ENCODE measurements at regions not wholly inside any gene's neighbourhood (a gene's known extent, or its start where the extent isn't known, plus 50 kb on each side); places are given as distances from the start of the nearest gene placed in this dataset.

- Histone ChIP-seq H3K4me1 (ENCODE audit: insufficient read depth, low read length, poor library complexity, severe bottlenecking) (peaks cover 13% of the 10 kb centered on the region), H3K4me3 (ENCODE audit: low read depth, low read length, poor library complexity, severe bottlenecking) (no peak overlapping the region), H3K9me3 (ENCODE audit: low read depth, low read length, poor library complexity, severe bottlenecking) (no peaks in the 10 kb centered on the region), H3K36me3 (ENCODE audit: insufficient read depth, low read length, poor library complexity, severe bottlenecking) (no peaks in the 10 kb centered on the region), H3K27me3 (replicated peaks; ENCODE audit: insufficient read depth, low read depth, low read length, poor library complexity) (no peaks in the 10 kb centered on the region), H3K27ac (ENCODE audit: low read depth, low read length, poor library complexity, severe bottlenecking) (no peak overlapping the region)
- CTCF ChIA-PET: no interaction called here
- intact Hi-C loops (cut with micrococcal nuclease; ENCODE audit: unreplicated experiment): no loop called here
- TF ChIP-seq, protein P1, sequence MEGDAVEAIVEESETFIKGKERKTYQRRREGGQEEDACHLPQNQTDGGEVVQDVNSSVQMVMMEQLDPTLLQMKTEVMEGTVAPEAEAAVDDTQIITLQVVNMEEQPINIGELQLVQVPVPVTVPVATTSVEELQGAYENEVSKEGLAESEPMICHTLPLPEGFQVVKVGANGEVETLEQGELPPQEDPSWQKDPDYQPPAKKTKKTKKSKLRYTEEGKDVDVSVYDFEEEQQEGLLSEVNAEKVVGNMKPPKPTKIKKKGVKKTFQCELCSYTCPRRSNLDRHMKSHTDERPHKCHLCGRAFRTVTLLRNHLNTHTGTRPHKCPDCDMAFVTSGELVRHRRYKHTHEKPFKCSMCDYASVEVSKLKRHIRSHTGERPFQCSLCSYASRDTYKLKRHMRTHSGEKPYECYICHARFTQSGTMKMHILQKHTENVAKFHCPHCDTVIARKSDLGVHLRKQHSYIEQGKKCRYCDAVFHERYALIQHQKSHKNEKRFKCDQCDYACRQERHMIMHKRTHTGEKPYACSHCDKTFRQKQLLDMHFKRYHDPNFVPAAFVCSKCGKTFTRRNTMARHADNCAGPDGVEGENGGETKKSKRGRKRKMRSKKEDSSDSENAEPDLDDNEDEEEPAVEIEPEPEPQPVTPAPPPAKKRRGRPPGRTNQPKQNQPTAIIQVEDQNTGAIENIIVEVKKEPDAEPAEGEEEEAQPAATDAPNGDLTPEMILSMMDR (conservative IDR thresholded peaks at IDR 0.05; ENCODE audit: low read depth, low read length): no peak
- TF ChIP-seq EZH2 (IDR thresholded peaks at IDR 0.05; ENCODE audit: borderline replicate concordance, low read depth, low read length, poor library complexity, severe bottlenecking): no peak
- DNase-seq (ENCODE audit: low spot score): no peak
- POLR2A ChIA-PET (ENCODE audit: low non-redundant PET): interaction anchor here (0.7 kb wide), 1 partner anchor 1341 kb away, joined by 4 read pairs; no protein-coding TSS in a partner anchor
- BruUV-seq (replicated peaks): no TSS peak
Measured at GRCh38 chr7:15845461-15845860, 159.0 kb upstream of the MEOX2 start.

GRCh38 chr7:15839416-15840100 is 153.1 kb upstream of the MEOX2 start:
- peak; percentile 97 for DNase-seq (ENCODE audit: low spot score)
- no peaks in the 10 kb centered on the region for H3K36me3 ChIP-seq (ENCODE audit: insufficient read depth, low read length, poor library complexity, severe bottlenecking)
- H3K27me3 ChIP-seq (replicated peaks; ENCODE audit: insufficient read depth, low read depth, low read length, poor library complexity): no peaks in the 10 kb centered on the region
- ChIA-PET CTCF (no interaction called here), POLR2A (ENCODE audit: low non-redundant PET) (no interaction called here)
- intact Hi-C loops (cut with micrococcal nuclease; ENCODE audit: unreplicated experiment): no loop called here
- peaks cover 40% of the 10 kb centered on the region for H3K4me1 ChIP-seq (ENCODE audit: insufficient read depth, low read length, poor library complexity, severe bottlenecking)
- peak overlapping the region; percentile 86 for H3K27ac ChIP-seq (ENCODE audit: low read depth, low read length, poor library complexity, severe bottlenecking)
- BruUV-seq (replicated peaks): TSS peak; percentile 97
- no peak for TF ChIP-seq EZH2 (IDR thresholded peaks at IDR 0.05; ENCODE audit: borderline replicate concordance, low read depth, low read length, poor library complexity, severe bottlenecking)
- TF ChIP-seq, protein P1 (conservative IDR thresholded peaks at IDR 0.05; ENCODE audit: low read depth, low read length): no peak
- H3K4me3 ChIP-seq (ENCODE audit: low read depth, low read length, poor library complexity, severe bottlenecking): peak overlapping the region; percentile 33
- no peaks in the 10 kb centered on the region for H3K9me3 ChIP-seq (ENCODE audit: low read depth, low read length, poor library complexity, severe bottlenecking)

DNA sequence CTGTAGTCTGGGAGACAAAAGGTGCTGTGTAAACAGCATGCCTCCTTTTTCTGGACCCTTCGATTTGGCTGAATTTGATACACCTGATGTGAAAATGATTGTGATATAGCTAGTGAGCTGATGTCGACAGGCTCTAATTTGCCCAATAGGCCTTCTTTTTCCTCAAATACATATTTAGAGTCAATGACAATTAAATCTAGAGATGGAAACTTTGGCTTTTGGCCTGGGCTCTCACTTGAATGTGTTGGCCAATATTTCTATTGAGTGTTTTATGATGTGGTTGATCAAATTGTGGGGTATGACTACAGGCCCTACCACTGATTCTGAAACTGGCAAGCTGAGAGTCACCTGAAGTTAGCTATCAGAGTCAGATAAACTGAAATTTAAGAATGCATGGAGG is 151.8 kb upstream of the MEOX2 start:
- no peak for TF ChIP-seq EZH2 (IDR thresholded peaks at IDR 0.05; ENCODE audit: borderline replicate concordance, low read depth, low read length, poor library complexity, severe bottlenecking)
- TF ChIP-seq, protein P1 (conservative IDR thresholded peaks at IDR 0.05; ENCODE audit: low read depth, low read length): no peak
- no TSS peak for BruUV-seq (replicated peaks)
- DNase-seq (ENCODE audit: low spot score): no peak
- Histone ChIP-seq H3K36me3 (ENCODE audit: insufficient read depth, low read length, poor library complexity, severe bottlenecking) (no peaks in the 10 kb centered on the region), H3K4me1 (ENCODE audit: insufficient read depth, low read length, poor library complexity, severe bottlenecking) (peaks cover 40% of the 10 kb centered on the region), H3K9me3 (ENCODE audit: low read depth, low read length, poor library complexity, severe bottlenecking) (no peaks in the 10 kb centered on the region), H3K4me3 (ENCODE audit: low read depth, low read length, poor library complexity, severe bottlenecking) (no peak overlapping the region), H3K27me3 (replicated peaks; ENCODE audit: insufficient read depth, low read depth, low read length, poor library complexity) (no peaks in the 10 kb centered on the region), H3K27ac (ENCODE audit: low read depth, low read length, poor library complexity, severe bottlenecking) (no peak overlapping the region)
- CTCF ChIA-PET: no interaction called here
- intact Hi-C loops (cut with micrococcal nuclease; ENCODE audit: unreplicated experiment): no loop called here
- POLR2A ChIA-PET (ENCODE audit: low non-redundant PET): no interaction called here

Measured in A673 (cell line).